SHP77 (cell line): ENCODE measurements at regions not wholly inside any gene's neighbourhood (a gene's known extent, or its start where the extent isn't known, plus 50 kb on each side); places are given as distances from the start of the nearest gene placed in this dataset.
"Not testable (repeated sequence)": the region's sequence is repeated elsewhere in the genome, so short reads cannot be mapped to it uniquely, and the experiment has no call there.

Source experiments
- DNase-seq, 2 experiments: peaks; one replicate each; lab custom pipeline; 2025; lab: John Stamatoyannopoulos, UW

DNA sequence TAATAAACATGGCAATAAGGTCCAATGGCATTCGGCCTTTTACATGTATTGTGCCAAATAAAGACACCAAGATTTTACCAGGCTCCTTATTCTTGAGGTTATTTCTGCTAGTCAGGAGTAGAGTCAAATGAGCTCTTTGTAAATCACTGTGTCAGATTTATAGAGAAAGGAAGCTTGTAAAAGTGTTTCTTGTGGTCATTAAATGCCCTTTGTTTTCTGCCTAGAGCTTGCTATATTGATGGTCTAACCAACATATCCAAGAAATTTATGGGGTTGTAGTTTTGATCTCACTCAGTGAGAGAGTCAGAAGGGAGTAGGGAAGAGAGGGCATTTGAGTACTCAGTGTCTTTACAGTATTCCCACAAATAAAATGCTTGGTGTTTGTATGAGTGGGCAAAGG, 86.2 kb upstream of the FRMPD4 start:
- DNase-seq, result no peak

DNA sequence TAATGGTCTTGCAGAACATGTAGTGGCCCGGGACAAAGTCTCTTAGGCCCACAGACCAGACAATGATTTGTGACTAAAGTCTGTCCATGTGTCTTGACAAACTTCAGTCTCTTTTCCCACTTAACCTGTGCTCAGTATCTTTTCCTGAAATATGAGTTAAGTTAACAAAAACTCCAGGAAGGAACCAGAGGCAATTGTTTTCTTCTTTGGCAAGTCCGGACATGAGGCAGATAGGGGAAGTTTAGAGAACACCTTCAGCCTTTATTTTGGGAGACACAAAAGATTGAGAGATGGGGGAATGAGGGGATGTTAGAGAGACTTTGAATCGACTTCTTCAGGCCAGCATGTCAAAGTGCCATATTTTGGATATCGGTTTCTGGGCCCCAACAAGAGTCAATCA, 80.2 kb upstream of the FRMPD4 start:
- DNase-seq, result no peak

DNA sequence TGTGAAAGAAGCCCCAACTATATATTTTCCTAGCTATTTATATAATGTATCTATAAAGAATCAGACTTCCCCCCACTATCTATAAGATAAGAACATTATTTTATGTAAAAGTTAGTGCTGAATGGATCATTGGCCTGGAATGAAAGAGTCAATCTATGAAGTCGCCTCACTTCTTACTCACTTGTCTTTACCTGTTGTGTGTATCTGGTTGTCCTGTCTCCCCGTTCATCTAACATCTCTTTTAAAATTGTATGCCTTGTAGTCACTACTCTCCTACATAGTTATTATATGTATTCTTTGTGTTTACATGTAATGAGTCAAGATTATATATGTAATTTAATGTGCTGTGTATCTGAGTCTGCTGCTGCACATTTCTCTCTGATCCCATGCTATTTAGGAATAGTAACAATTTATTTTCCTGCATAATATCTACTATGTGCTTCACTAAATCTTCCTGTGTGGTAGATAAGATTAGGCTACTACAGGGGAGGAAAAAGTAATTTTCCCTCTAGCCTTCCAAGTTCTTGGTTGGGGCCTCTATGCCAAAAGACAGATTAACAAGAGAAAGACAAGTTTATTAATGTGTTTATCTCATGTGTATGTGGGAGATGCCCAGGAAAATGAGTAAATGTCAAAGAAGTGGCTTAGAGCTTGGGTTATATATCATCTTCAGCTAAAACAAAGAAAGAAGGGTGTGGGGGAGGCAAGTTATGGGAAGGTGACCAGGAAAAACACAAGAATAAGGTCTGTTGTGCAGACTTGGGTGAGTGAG, 77.6 kb upstream of the FRMPD4 start:
- DNase-seq, result no peak

DNA sequence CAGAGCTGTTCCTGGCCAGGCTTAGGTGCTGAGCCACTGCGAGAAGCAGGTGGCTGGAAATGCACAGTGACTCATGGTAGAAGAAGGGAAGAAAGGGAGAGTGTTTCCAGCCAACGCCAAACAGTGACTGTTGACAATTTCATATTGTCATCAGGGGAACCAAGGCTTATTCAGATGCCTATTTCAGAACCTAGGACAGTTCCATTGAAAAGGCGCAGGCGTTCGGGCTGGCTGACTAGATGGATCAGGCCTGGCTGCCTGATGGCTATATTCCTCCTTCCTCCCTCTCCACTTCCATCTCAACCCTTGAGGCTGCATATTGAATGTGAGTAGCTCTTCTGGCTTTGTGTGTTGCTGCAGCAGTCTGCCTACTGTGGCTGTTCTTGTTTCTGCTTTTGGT, 73.0 kb upstream of the FRMPD4 start:
- peak in 1 of 2 experiments; percentile 8 for DNase-seq

DNA sequence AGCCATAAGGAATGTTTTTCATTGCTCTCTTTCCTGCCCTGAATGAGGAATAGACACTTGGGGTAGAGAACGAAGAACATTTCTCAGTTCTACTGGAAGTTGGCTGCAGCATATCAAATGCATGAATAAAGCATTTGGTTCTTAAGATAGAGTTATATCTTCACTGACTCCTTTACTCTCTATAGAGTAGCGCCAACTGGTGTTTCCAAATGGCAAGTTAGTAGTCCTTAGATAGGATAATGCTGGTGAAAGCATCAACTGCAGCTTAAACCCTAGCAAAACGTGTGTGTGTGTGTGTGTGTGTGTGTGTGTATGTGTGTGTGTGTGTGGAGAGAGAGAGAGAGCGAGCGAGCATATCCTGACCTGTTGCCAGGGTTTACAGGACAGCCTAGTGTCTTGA, 62.2 kb upstream of the FRMPD4 start:
- DNase-seq, result no peak

DNA sequence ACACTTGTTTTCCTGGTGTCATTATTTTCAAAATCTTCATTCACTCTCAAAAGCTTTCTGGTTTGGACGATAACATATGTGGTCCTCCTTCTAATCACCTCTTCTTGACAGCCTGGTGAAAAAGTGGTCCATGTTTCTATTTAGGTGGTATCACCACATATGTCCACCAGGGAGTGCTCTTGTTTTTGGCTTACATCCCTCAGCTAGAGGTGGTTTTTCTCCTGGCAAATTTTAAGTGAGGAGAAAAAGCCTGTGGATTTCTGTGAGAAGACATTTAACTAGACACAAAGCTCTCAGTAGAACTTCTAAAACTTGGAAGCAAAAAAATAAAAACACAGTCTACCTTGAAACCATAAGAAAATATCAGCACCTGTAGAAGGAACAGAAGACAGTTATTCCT, 58.0 kb upstream of the FRMPD4 start:
- peak in 1 of 2 experiments; percentile 19 for DNase-seq

DNA sequence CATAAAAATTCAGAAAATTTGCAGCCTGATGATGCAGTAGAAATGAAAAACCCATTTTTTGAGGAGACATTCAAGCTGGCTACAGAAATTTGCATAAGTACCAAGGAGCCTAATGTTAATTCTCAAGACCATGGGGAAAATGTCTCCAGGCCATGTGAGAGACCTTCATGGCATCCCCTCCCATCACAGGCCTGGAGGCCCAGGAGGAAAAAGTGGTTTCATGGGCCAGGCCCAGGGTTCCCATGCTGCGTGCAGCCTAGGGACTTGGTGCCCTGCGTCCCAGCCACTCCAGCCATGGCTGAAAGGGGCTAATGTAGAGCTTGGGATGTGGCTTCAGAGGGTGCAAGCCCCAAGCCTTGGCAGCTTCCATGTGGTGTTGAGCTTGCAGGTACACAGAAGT, 55.3 kb upstream of the FRMPD4 start:
- DNase-seq, result not testable (repeated sequence)
